ENCODE measurements at regions not wholly inside any gene's neighbourhood (a gene's known extent, or its start where the extent isn't known, plus 50 kb on each side); places are given as distances from the start of the nearest gene placed in this dataset.
"Not testable (repeated sequence)": the region's sequence is repeated elsewhere in the genome, so short reads cannot be mapped to it uniquely, and the experiment has no call there.

DNA sequence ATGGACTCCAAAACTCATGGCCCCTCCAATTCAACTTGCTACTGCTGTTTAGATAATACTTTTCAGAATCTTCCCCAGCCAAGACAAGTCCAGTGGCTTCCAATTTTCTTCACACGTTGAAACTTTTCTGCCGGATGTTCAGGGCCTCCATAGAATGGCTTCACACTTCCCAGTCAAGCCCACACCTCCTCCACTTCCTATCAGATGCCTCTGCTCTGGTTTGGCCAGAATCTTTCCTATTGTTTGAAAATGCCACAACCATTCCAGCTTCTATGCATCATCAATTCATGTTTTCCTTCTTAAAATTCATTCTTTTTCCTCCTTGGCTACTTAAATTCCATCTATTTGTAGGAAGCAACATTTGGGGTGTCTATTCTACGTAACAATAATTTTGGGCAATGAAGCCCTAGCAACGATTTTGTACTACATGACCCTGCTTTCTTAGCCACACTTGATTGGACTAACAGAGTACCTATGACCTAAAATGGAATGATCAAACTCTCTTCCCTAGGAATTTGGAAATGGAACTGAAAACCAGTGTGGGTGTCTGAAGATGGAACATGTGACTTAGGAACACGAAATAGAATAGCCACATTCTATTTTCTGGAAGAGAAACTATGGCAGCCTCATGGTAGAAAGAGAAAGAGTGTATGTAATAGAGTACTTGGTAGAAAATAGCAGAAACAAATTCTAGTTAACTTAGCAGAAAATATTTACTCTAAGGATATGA is 74.1 kb upstream of the CNIH3 start:
- FAIRE-seq (no peak), DNase-seq (ENCODE audit: insufficient read length, low spot score) (no peak)
- TF ChIP-seq SPI1 (IDR thresholded peaks at IDR 0.05; ENCODE audit: low read depth, low read length) (no peak), POLR2A (IDR thresholded peaks at IDR 0.05; ENCODE audit: low read depth, low read length) (no peak), TAF1 (IDR thresholded peaks at IDR 0.05; ENCODE audit: low read depth, low read length) (no peak), PAX5 (IDR thresholded peaks at IDR 0.05; ENCODE audit: insufficient read depth, low read length, severe bottlenecking) (no peak), POU2F2 (IDR thresholded peaks at IDR 0.05; ENCODE audit: low read depth, low read length) (no peak), POLR2AphosphoS5 (IDR thresholded peaks at IDR 0.05; ENCODE audit: low read depth, low read length) (no peak)

DNA sequence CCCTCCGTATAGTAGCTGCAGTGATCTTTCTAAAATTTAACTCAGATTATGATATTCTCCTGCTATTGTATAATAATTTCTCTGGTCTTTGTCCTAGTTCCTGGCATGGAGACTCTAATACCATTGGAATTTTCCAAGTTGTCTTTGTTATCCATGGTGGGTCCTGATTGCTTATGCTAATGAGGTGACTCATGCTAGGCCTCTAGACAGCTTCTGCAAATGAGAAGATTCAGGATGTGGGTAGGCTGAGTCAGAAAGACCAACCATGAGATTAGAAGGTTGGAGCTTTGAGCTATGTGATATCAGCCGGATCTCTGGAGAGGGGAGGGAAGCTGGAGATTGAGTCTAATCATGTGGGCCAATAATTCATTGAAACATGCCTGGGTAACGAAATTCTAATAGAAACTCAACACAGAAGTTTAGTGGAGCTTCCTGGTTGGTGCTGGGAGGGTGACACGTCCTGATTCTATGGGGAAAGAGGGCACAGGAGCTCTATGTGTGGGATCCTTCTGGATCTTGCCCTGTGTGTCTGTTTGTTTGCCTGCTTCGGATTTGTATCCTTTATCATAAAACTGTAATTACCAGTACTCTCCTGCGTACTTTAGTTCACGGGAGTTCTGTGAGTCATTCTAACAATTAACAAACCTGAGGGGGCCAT is 73.2 kb upstream of the CNIH3 start:
- no peak for TF ChIP-seq TAF1 (IDR thresholded peaks at IDR 0.05; ENCODE audit: low read depth, low read length)
- TF ChIP-seq PAX5 (IDR thresholded peaks at IDR 0.05; ENCODE audit: insufficient read depth, low read length, severe bottlenecking) = no peak
- TF ChIP-seq POLR2A (IDR thresholded peaks at IDR 0.05; ENCODE audit: low read depth, low read length) = no peak
- TF ChIP-seq POLR2AphosphoS5 (IDR thresholded peaks at IDR 0.05; ENCODE audit: low read depth, low read length) = no peak
- TF ChIP-seq SPI1 (IDR thresholded peaks at IDR 0.05; ENCODE audit: low read depth, low read length) = no peak
- no peak for TF ChIP-seq POU2F2 (IDR thresholded peaks at IDR 0.05; ENCODE audit: low read depth, low read length)
- FAIRE-seq (no peak), DNase-seq (ENCODE audit: insufficient read length, low spot score) (no peak)

DNA sequence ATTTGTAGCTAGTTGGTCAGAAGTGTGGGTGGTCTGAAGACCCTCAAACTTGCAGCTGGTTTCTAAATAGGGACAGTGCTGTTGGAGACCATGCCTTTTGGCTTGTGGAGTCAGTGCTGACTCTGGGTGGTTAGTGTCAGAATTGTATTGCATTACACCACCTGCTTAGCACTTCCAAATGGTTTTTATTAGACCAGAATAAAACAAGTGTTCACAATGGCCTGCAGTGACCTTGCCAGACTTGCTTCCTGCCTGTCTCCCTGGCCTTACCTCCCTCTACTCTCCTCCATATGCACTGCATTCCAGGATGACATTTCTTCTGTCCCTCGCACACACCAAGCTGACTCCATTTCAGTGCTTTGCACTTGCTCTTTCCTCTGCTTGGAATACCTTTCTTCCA is 72.7 kb upstream of the CNIH3 start:
- FAIRE-seq (no peak), DNase-seq (ENCODE audit: insufficient read length, low spot score) (no peak)
- no peak for TF ChIP-seq PAX5 (IDR thresholded peaks at IDR 0.05; ENCODE audit: insufficient read depth, low read length, severe bottlenecking)
- TF ChIP-seq SPI1 (IDR thresholded peaks at IDR 0.05; ENCODE audit: low read depth, low read length) = no peak
- no peak for TF ChIP-seq POU2F2 (IDR thresholded peaks at IDR 0.05; ENCODE audit: low read depth, low read length)
- no peak for TF ChIP-seq POLR2A (IDR thresholded peaks at IDR 0.05; ENCODE audit: low read depth, low read length)
- TF ChIP-seq POLR2AphosphoS5 (IDR thresholded peaks at IDR 0.05; ENCODE audit: low read depth, low read length) = no peak
- TF ChIP-seq TAF1 (IDR thresholded peaks at IDR 0.05; ENCODE audit: low read depth, low read length) = no peak

DNA sequence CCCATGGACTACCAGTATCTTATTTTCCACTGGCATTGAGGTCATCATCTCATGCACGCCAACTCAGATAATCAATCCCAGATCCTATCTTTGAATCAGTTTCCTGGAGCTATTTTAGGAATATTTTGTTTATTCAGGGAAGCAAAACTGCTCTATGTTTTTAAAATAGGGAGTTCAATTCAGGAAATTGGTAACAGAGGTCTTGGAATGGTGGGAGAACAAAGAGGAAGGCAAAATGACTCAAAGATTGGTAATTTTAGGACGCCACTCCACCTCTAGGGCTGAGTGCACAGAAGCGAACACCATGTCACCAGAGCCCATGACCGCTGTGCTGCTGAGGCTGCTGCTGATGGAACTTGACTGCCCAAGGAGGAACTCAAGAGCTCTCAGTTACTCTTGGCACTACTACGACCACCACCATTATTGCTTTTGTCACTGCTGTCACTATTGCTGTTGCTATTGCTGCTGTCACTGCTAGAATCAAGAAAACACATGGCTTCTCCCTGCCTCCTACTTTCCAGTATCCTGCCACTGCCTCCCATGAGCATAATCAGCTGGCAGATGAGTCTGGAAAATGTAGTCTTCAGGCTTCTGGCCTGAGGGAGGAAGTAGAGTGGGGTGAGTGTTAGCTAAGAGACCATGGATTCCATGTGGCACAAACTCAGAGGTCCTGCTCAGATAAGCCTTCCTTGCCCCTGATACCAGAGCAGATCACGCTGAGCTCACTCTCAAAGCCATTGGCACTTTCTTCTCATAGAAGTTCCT is 71.6 kb upstream of the CNIH3 start:
- TF ChIP-seq SPI1 (IDR thresholded peaks at IDR 0.05; ENCODE audit: low read depth, low read length) (no peak), POU2F2 (IDR thresholded peaks at IDR 0.05; ENCODE audit: low read depth, low read length) (no peak), POLR2A (IDR thresholded peaks at IDR 0.05; ENCODE audit: low read depth, low read length) (no peak), PAX5 (IDR thresholded peaks at IDR 0.05; ENCODE audit: insufficient read depth, low read length, severe bottlenecking) (no peak), POLR2AphosphoS5 (IDR thresholded peaks at IDR 0.05; ENCODE audit: low read depth, low read length) (no peak), TAF1 (IDR thresholded peaks at IDR 0.05; ENCODE audit: low read depth, low read length) (no peak)
- FAIRE-seq = no peak
- DNase-seq (ENCODE audit: insufficient read length, low spot score) = no peak

DNA sequence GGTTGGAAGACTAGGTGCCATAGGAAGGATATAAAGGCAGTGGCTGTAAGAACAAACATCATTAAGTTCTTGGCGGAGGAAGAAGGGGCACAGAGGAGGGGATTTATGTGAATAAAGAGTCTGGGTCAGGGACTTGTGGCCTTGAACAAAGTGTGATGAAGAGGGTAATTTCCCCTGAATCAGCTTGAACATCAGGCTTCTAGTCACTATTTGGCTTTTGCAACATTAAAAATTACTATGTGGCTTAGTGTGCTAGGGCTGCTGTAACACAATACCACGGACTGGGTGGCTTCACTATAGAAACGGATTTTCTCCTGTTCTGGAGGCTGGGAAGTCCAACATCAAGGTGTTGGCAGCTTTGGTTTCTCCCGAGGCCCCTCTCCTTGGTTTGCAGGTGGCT is 70.5 kb upstream of the CNIH3 start:
- TF ChIP-seq TAF1 (IDR thresholded peaks at IDR 0.05; ENCODE audit: low read depth, low read length) = no peak
- no peak for TF ChIP-seq POLR2AphosphoS5 (IDR thresholded peaks at IDR 0.05; ENCODE audit: low read depth, low read length)
- TF ChIP-seq PAX5 (IDR thresholded peaks at IDR 0.05; ENCODE audit: insufficient read depth, low read length, severe bottlenecking) = no peak
- no peak for TF ChIP-seq SPI1 (IDR thresholded peaks at IDR 0.05; ENCODE audit: low read depth, low read length)
- TF ChIP-seq POLR2A (IDR thresholded peaks at IDR 0.05; ENCODE audit: low read depth, low read length) = no peak
- no peak for TF ChIP-seq POU2F2 (IDR thresholded peaks at IDR 0.05; ENCODE audit: low read depth, low read length)
- DNase-seq (ENCODE audit: insufficient read length, low spot score) (no peak), FAIRE-seq (no peak)

DNA sequence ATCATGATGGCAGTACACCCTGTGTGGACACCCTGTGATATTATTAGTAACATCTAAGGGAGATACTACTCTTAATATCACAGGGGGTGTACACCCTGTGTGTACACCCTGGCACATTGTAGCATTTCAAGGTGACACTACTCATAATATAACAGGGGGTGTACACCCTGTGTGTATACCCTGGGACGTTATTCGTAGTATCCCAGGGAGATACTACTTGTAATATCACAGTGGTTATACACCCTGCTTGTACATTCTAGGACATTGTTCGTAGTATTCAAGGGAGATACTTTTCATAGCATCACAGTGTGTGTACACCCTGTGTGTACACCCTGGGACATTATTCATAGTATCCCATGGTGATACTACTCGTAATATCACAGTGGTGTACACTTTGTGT is 67.4 kb upstream of the CNIH3 start:
- TF ChIP-seq PAX5 (IDR thresholded peaks at IDR 0.05; ENCODE audit: insufficient read depth, low read length, severe bottlenecking) (no peak), POLR2A (IDR thresholded peaks at IDR 0.05; ENCODE audit: low read depth, low read length) (no peak)
- DNase-seq (ENCODE audit: insufficient read length, low spot score) (no peak), FAIRE-seq (peak; percentile 51)

DNA sequence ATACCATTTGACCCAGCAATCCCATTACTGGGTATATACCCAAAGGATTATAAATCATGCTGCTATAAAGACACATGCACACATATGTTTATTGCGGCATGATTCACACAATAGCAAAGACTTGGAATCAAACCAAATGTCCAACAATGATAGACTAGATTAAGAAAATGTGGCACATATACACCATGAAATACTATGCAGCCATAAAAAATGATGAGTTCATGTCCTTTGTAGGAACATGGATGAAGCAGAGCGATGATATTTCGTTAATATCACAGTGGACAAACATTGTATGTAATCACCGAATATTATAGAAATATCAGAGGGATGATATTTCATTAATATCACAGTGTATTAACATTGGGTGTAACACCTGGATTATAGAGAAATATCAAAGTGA is 64.9 kb upstream of the CNIH3 start:
- not testable (repeated sequence) for DNase-seq (ENCODE audit: insufficient read length, low spot score); FAIRE-seq

DNA sequence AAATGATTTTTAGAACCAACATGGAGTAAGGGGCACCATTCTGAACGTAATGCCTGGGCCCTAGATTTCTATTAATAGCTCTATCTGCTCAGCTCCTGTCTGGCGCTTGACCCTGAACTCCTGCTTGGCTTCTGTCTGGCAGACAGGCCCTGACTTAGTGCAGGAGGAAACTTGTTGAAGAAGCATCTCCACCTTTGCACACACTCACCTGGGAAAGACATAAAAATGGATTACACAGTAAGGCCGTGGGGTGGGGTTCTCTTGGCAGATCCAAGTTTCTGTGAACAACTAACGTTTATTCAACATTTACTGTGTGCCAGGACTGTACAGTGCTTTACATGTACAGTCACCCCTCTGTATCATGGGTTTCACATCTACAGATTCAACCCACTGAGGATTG is 62.1 kb upstream of the CNIH3 start:
- no peak for FAIRE-seq
- TF ChIP-seq POU2F2 (IDR thresholded peaks at IDR 0.05; ENCODE audit: low read depth, low read length) (no peak), POLR2A (IDR thresholded peaks at IDR 0.05; ENCODE audit: low read depth, low read length) (no peak), TAF1 (IDR thresholded peaks at IDR 0.05; ENCODE audit: low read depth, low read length) (no peak), SPI1 (IDR thresholded peaks at IDR 0.05; ENCODE audit: low read depth, low read length) (no peak), POLR2AphosphoS5 (IDR thresholded peaks at IDR 0.05; ENCODE audit: low read depth, low read length) (no peak), PAX5 (IDR thresholded peaks at IDR 0.05; ENCODE audit: insufficient read depth, low read length, severe bottlenecking) (no peak)

DNA sequence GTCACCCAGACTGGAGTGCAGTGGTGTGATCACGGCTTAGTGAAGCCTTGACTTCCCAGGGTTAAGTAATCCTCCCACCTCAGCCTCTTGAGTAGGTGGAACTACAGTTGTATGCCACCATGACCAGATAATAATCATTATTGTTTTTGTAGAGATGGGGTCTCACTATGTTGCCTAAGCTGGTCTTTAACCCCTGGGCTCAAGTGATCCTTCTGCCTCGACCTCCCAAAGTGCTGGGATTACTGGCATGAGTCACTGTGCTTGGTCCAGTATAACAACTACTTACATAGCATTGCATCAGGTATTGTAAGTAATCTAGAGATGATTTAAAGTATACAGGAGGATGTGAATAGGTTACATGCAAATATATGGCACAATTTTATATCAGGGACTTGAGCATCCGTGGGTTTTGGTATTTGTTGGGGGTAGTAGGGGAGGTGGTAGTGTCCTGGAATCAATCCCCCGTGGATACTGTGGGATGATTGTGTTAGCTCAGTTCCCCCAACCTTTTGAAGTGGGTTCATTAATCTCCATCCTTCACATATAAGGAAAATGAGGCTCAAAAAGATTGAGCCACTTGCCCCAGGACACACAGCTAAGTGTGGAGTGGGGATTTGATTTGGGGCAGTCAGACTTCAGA is 61.4 kb upstream of the CNIH3 start:
- no peak for TF ChIP-seq POLR2AphosphoS5 (IDR thresholded peaks at IDR 0.05; ENCODE audit: low read depth, low read length)
- TF ChIP-seq POLR2A (IDR thresholded peaks at IDR 0.05; ENCODE audit: low read depth, low read length) = no peak
- TF ChIP-seq TAF1 (IDR thresholded peaks at IDR 0.05; ENCODE audit: low read depth, low read length) = no peak
- no peak for TF ChIP-seq PAX5 (IDR thresholded peaks at IDR 0.05; ENCODE audit: insufficient read depth, low read length, severe bottlenecking)
- TF ChIP-seq POU2F2 (IDR thresholded peaks at IDR 0.05; ENCODE audit: low read depth, low read length) = no peak
- no peak for TF ChIP-seq SPI1 (IDR thresholded peaks at IDR 0.05; ENCODE audit: low read depth, low read length)
- DNase-seq (ENCODE audit: insufficient read length, low spot score) (no peak), FAIRE-seq (no peak)

More for the DNA sequence above, 62.1 kb upstream of the CNIH3 start:
- no peak for DNase-seq (ENCODE audit: insufficient read length, low spot score)
